ENCODE measurements at regions not wholly inside any gene's neighbourhood (a gene's known extent, or its start where the extent isn't known, plus 50 kb on each side); places are given as distances from the start of the nearest gene placed in this dataset.

- TF ChIP-seq, protein P1, sequence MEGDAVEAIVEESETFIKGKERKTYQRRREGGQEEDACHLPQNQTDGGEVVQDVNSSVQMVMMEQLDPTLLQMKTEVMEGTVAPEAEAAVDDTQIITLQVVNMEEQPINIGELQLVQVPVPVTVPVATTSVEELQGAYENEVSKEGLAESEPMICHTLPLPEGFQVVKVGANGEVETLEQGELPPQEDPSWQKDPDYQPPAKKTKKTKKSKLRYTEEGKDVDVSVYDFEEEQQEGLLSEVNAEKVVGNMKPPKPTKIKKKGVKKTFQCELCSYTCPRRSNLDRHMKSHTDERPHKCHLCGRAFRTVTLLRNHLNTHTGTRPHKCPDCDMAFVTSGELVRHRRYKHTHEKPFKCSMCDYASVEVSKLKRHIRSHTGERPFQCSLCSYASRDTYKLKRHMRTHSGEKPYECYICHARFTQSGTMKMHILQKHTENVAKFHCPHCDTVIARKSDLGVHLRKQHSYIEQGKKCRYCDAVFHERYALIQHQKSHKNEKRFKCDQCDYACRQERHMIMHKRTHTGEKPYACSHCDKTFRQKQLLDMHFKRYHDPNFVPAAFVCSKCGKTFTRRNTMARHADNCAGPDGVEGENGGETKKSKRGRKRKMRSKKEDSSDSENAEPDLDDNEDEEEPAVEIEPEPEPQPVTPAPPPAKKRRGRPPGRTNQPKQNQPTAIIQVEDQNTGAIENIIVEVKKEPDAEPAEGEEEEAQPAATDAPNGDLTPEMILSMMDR (conservative IDR thresholded peaks at IDR 0.05; ENCODE audit: low read depth, low read length): no peak
- no peak for TF ChIP-seq EZH2 (IDR thresholded peaks at IDR 0.05; ENCODE audit: low read length, unreplicated experiment)
Measured at GRCh38 chr7:25726170-25726780, 425.7 kb upstream of the NFE2L3 start.

Measured in PC-3 (cell line).